HG03342 (cell line): ENCODE measurements at regions not wholly inside any gene's neighbourhood (a gene's known extent, or its start where the extent isn't known, plus 50 kb on each side); places are given as distances from the start of the nearest gene placed in this dataset.
"Not testable (repeated sequence)": the region's sequence is repeated elsewhere in the genome, so short reads cannot be mapped to it uniquely, and the experiment has no call there.

ENCODE experiments used
- ATAC-seq: cut with Tn5 transposase; IDR thresholded peaks from one replicate; pipeline ENCODE4 v1.9.1; 2021; ENCODE audit warnings: mild to moderate bottlenecking, moderate library complexity; ENCODE audit not compliant: unreplicated experiment

GRCh38 chr1:112855152-112855828, 100.7 kb downstream of the SLC16A1 start:
- ATAC-seq, result no peak

- not testable (repeated sequence) for ATAC-seq
Measured at GRCh38 chr1:112854368-112854984, 101.5 kb downstream of the SLC16A1 start.

GRCh38 chr1:112853915-112854314, 102.1 kb downstream of the SLC16A1 start:
- not testable (repeated sequence) for ATAC-seq

DNA sequence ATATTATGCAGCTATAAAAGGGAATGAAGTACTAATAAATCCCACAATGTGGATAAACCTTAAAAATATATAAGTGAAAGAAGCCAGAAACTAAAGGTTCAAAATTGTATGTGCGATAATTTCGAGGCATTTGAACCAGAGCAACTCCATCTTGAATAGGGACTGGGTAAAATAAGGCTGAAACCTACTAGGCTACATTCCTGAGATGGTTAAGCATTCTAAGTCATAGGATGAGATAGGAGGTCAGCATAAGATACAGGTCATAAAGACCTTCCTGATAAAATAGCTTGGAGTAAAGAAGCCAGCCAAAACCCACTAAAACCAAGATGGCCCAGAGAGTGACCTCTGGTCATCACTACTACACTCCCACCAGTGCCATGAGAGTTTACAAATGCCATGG, 103.1 kb downstream of the SLC16A1 start:
- no peak for ATAC-seq

GRCh38 chr1:112852276-112852675, 103.7 kb downstream of the SLC16A1 start:
- ATAC-seq, result no peak

DNA sequence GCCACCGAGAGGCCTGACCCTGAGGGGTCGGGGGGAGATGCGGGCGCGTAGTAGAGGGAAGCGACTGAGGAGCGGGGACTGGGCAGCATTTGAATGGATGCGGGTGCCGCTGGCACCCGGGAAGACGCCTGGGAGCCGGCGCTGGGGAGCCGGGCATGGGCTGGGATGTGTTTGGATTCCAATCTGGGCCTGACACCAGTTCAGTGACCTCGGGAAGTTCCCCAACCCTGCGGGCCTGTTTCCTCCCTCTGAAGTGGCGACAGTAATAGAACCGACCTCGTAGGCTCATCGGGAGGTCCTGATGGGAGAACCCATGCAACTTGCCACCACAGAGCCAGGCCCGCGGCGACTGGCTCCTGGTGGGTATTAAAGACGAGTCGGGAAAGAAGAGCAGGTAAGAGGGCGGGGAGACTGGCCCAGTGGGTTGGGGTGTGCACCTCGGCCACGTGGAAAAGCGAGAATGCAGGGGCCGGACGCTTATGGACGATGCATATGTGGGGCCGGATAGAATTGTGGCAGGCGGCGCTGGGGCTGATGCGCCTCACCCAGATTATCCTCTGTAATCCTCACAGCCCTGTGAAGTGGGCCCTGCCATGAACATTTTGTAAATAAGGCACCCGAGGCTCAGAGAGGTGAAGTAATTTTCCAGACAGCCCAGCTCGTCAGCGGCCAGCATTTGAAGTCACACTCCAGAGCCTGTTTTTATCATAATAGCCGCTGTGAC, 105.8 kb downstream of the SLC16A1 start:
- no peak for ATAC-seq

GRCh38 chr1:112849425-112850033, 106.5 kb downstream of the SLC16A1 start:
- ATAC-seq, result no peak

- ATAC-seq, result peak; percentile 51
Measured at GRCh38 chr1:112841825-112842224, 114.2 kb downstream of the SLC16A1 start.

DNA sequence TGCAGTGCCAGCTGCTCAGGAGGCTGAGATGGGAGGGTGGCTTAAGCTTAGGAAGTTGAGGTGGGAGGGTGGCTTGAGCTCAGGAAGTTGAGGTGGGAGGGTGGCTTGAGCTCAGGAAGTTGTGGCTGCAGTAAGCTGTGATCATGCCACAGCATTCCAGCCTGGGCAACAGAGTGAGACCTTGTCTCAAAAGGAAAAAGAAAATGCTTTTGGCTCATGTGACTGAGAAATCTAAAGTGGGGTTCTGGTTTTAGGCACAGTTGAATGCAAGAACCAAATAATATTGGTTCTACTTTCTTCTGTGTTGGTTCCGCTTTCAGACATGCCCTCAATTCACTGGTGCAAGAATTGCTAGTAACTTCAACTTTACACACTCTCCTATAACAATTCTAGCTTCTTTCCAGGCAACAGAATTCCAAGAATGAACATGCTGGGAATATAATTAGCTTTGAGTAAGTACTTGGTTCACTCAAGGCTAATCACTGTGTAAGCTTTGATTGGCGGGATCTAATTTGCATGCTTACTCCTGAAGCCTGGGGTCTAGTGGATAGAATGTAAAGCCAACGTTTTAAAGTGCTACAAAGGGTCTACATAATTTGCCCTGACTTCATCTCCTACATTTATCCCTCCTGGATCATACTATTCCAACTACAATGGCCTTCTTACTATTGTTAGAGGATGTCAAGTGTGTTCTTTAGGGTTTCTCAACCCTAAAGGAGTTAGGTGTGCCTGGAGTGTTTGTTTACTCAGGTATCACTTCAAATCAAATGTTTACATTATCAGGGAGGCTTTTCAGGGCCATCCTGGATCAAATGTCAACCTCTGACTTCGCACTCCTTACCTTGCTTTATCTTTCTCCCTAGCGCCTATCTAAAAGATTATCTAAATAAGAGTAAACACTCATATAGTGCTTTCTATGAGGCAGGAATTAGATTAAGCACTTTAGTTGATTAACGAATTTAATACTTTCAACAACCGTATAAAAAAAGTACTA, 115.1 kb downstream of the SLC16A1 start:
- peak; percentile 68 for ATAC-seq

DNA sequence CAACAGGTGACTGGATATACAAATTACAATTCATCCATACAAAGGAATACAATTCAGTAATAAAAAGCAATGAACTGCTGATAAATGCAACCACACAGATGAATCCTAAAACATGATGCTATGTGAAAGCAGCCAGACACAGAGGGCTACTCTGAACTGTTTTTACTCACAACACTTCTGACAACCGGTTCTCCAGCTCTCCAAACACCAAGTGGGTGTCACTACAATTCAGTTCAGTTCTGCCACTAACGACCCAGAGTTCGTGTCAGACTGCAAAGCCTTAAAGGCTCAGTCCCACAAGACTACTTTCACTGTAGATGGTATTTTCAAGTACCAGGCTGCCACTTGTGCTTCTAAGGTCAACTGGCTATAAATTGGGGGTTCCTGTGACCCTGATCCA, 119.4 kb downstream of the SLC16A1 start:
- ATAC-seq, result no peak

DNA sequence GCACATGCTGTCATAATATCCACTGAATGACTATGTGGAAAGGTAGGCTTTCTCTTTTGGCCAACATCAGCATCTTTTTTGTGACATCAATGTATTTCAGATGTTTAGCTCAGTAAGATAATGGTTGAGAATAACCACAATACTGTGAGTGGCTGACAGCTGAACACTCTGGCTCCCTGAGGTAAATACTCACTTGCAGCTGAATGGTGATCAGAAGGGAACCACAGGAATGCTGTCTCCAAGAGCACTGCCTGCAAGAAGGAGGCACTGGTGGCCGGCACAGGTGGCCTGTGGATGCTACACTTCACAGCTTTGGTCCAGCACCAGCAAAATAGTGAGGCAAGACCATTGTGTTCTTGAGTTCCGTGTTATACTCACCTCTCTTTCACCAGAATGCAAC, 118.7 kb upstream of the PPM1J start:
- no peak for ATAC-seq

GRCh38 chr1:112832259-112832658, 117.1 kb upstream of the PPM1J start:
- ATAC-seq, result not testable (repeated sequence)

DNA sequence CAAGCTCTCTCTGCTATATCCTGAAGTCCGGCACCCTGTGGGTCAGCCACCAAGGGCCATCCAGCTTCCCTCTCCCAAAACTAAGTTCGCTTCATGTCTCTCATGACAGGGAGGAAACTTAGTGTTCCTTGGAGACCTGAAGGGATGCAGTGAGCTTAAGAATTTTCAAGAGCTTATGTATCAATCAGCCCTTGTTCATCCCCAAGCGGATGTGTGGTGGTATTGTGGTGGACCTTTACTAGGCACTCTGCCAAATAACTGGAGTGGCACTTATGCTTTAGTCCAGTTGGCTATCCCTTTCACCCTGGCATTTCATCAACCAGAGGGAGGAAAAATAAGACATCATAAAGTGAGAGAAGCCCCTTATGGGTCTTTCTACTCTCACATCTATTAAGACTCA, 114.6 kb upstream of the PPM1J start:
- ATAC-seq, result not testable (repeated sequence)

DNA sequence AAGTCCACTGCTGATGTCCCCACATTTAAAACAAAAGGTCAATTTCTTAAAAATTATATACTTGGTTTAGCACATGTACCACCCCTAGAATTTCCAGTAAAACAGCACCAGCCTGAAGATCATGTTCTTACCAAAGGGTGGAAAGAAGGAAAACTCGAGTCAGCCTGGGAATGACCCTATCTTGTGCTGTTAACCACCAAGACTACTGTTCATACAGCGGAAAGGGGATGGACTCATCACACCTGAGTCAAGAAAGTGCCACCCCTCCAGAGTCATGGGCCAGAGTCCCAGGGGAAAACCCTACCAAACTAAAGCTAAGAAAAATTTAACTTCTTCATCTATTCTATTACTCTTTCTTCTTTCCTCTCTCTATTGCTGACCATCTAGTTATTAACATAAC, 113.6 kb upstream of the PPM1J start:
- ATAC-seq, result no peak

DNA sequence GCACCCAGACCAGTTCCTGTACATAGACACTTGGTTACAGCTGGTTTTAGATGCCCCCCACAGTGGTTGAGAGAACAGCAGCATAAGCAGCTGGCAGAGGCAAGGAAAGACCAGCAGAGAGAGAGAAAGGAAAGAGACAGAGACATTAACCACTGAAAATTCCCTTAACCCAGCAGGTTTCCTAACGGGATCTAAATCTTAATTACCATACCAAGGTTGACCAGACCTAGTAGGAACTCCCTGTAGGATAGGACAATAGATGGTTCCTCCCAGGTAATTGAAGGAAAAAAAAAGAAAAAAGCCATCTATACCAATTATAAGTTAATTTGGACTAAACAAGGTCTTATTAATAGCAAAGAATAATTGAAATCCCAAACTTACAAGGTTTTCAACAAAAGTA, 112.3 kb upstream of the PPM1J start:
- not testable (repeated sequence) for ATAC-seq

DNA sequence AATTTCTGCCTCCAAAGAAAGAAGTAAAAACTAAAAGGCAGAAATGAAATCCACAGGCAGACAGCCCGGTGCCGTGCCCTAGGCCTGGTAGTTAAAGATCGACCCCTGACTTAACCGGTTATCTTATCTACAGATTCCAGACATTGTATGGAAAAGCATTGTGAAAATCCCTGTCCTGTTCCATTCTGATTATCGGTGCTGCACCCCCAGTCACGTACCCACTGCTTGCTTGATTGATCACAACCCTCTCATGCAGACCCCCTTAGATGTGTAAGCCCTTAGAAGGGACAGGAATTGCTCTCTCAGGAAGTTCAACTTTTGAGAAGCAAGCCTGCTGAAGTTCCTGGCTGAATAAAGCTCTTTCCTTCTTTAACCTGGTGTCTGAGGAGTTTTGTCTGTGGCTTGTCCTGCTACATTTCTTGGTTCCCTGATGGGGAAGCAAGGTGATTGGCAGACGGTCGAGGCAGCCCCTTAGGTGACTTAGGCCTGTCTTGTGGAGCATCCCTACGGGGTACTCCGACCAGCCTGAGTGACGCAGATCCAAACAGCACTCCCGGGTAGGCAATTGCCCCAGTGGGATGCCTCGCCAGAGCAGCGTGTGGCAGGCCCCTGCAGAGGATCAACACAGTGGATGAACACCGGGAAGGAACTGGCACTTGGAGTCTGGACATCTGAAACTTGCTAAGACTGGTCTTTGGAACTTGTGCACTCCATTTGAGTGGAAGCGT, 111.2 kb upstream of the PPM1J start:
- ATAC-seq, result no peak

DNA sequence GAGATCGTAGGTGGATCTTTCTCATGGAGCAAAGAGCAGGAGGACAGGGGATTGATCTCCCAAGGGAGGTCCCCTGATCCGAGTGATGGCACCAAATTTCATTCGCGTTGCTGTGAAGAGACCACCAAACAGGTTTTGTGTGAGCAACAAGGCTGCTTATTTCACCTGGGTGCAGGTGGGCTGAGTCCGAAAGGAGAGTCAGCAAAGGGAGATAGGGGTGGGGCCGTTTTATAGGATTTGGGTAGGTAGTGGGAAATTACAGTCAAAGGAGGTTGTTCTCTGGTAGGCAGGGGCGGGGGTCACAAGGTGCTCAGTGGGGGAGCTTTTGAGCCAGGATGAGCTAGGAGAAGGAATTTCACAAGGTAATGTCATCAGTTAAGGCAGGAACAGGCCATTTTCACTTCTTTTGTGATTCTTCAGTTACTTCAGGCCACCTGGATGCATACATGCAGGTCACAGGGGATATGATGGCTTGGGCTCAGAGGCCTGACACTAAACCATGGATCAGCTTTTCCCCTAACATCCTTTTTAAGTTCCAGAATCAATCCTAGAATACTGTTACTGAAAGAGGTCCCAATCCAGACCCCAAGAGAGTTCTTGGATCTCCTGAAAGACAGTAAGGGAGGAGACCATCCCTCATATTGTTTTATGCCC, 110.6 kb upstream of the PPM1J start:
- not testable (repeated sequence) for ATAC-seq

GRCh38 chr1:112825075-112825474, 109.9 kb upstream of the PPM1J start:
- not testable (repeated sequence) for ATAC-seq
